ENCODE measurements at regions not wholly inside any gene's neighbourhood (a gene's known extent, or its start where the extent isn't known, plus 50 kb on each side); places are given as distances from the start of the nearest gene placed in this dataset.

- no peak overlapping the region for H3K4me3 Mint-ChIP-seq
- ATAC-seq (no peak), DNase-seq (ENCODE audit: low spot score) (no peak)
- H3K27ac Mint-ChIP-seq: peak overlapping the region; percentile 30; the same call in 1 of the 2 replicates
- H3K36me3 ChIP-seq (ENCODE audit: insufficient read depth): no peaks in the 10 kb centered on the region
- H2AFZ ChIP-seq: no peak overlapping the region
- peaks cover 13% of the 10 kb centered on the region; the same call in 2 of the 3 replicates for H3K36me3 Mint-ChIP-seq (ENCODE audit: low read depth)
- no peaks in the 10 kb centered on the region for H3F3A ChIP-seq (replicated peaks; ENCODE audit: low read depth)
- H3K9me3 Mint-ChIP-seq: no peaks in the 10 kb centered on the region
- H3K27me3 ChIP-seq (ENCODE audit: insufficient read depth): no peaks in the 10 kb centered on the region
- H3K79me2 ChIP-seq (replicated peaks; ENCODE audit: insufficient read depth): peaks cover 97% of the 10 kb centered on the region
- no peaks in the 10 kb centered on the region for H3K27me3 Mint-ChIP-seq (ENCODE audit: insufficient read depth, low read depth, poor library complexity)
- H3K9me2 ChIP-seq (ENCODE audit: insufficient read depth): no peaks in the 10 kb centered on the region
- H3K4me1 Mint-ChIP-seq: peaks cover 25% of the 10 kb centered on the region
- H4K20me1 ChIP-seq (replicated peaks; ENCODE audit: insufficient read depth): peaks cover 18% of the 10 kb centered on the region; the same call in 1 of the 2 replicates
- H3K27ac ChIP-seq (ENCODE audit: low read depth): no peak overlapping the region
- no peak overlapping the region for H3K4me3 ChIP-seq
- H3K4me1 ChIP-seq (ENCODE audit: insufficient read depth): peaks cover 12% of the 10 kb centered on the region
- no peak overlapping the region for H3K4me2 ChIP-seq
- TF ChIP-seq, protein P1, sequence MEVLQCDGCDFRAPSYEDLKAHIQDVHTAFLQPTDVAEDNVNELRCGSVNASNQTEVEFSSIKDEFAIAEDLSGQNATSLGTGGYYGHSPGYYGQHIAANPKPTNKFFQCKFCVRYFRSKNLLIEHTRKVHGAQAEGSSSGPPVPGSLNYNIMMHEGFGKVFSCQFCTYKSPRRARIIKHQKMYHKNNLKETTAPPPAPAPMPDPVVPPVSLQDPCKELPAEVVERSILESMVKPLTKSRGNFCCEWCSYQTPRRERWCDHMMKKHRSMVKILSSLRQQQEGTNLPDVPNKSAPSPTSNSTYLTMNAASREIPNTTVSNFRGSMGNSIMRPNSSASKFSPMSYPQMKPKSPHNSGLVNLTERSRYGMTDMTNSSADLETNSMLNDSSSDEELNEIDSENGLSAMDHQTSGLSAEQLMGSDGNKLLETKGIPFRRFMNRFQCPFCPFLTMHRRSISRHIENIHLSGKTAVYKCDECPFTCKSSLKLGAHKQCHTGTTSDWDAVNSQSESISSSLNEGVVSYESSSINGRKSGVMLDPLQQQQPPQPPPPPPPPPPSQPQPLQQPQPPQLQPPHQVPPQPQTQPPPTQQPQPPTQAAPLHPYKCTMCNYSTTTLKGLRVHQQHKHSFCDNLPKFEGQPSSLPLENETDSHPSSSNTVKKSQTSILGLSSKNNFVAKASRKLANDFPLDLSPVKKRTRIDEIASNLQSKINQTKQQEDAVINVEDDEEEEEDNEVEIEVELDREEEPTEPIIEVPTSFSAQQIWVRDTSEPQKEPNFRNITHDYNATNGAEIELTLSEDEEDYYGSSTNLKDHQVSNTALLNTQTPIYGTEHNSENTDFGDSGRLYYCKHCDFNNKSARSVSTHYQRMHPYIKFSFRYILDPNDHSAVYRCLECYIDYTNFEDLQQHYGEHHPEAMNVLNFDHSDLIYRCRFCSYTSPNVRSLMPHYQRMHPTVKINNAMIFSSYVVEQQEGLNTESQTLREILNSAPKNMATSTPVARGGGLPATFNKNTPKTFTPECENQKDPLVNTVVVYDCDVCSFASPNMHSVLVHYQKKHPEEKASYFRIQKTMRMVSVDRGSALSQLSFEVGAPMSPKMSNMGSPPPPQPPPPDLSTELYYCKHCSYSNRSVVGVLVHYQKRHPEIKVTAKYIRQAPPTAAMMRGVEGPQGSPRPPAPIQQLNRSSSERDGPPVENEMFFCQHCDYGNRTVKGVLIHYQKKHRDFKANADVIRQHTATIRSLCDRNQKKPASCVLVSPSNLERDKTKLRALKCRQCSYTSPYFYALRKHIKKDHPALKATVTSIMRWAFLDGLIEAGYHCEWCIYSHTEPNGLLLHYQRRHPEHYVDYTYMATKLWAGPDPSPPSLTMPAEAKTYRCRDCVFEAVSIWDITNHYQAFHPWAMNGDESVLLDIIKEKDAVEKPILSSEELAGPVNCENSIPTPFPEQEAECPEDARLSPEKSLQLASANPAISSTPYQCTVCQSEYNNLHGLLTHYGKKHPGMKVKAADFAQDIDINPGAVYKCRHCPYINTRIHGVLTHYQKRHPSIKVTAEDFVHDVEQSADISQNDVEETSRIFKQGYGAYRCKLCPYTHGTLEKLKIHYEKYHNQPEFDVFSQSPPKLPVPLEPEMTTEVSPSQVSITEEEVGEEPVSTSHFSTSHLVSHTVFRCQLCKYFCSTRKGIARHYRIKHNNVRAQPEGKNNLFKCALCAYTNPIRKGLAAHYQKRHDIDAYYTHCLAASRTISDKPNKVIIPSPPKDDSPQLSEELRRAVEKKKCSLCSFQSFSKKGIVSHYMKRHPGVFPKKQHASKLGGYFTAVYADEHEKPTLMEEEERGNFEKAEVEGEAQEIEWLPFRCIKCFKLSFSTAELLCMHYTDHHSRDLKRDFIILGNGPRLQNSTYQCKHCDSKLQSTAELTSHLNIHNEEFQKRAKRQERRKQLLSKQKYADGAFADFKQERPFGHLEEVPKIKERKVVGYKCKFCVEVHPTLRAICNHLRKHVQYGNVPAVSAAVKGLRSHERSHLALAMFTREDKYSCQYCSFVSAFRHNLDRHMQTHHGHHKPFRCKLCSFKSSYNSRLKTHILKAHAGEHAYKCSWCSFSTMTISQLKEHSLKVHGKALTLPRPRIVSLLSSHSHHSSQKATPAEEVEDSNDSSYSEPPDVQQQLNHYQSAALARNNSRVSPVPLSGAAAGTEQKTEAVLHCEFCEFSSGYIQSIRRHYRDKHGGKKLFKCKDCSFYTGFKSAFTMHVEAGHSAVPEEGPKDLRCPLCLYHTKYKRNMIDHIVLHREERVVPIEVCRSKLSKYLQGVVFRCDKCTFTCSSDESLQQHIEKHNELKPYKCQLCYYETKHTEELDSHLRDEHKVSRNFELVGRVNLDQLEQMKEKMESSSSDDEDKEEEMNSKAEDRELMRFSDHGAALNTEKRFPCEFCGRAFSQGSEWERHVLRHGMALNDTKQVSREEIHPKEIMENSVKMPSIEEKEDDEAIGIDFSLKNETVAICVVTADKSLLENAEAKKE (CRISPR knock-in tag; IDR thresholded peaks at IDR 0.05): no peak
- no peak for TF ChIP-seq ZNF114 (CRISPR knock-in tag; IDR thresholded peaks at IDR 0.05)
- TF ChIP-seq ETS1 (IDR thresholded peaks at IDR 0.05): no peak
- TF ChIP-seq, protein P2, sequence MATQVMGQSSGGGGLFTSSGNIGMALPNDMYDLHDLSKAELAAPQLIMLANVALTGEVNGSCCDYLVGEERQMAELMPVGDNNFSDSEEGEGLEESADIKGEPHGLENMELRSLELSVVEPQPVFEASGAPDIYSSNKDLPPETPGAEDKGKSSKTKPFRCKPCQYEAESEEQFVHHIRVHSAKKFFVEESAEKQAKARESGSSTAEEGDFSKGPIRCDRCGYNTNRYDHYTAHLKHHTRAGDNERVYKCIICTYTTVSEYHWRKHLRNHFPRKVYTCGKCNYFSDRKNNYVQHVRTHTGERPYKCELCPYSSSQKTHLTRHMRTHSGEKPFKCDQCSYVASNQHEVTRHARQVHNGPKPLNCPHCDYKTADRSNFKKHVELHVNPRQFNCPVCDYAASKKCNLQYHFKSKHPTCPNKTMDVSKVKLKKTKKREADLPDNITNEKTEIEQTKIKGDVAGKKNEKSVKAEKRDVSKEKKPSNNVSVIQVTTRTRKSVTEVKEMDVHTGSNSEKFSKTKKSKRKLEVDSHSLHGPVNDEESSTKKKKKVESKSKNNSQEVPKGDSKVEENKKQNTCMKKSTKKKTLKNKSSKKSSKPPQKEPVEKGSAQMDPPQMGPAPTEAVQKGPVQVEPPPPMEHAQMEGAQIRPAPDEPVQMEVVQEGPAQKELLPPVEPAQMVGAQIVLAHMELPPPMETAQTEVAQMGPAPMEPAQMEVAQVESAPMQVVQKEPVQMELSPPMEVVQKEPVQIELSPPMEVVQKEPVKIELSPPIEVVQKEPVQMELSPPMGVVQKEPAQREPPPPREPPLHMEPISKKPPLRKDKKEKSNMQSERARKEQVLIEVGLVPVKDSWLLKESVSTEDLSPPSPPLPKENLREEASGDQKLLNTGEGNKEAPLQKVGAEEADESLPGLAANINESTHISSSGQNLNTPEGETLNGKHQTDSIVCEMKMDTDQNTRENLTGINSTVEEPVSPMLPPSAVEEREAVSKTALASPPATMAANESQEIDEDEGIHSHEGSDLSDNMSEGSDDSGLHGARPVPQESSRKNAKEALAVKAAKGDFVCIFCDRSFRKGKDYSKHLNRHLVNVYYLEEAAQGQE (IDR thresholded peaks at IDR 0.05; ENCODE audit: unreplicated experiment): no peak
- TF ChIP-seq STAT1 (IDR thresholded peaks at IDR 0.05; ENCODE audit: unreplicated experiment): no peak
- TF ChIP-seq POLR2AphosphoS5 (IDR thresholded peaks at IDR 0.05; ENCODE audit: low read depth): no peak
- TF ChIP-seq NANOG (IDR thresholded peaks at IDR 0.05; ENCODE audit: borderline replicate concordance): no peak
- TF ChIP-seq, protein P3, sequence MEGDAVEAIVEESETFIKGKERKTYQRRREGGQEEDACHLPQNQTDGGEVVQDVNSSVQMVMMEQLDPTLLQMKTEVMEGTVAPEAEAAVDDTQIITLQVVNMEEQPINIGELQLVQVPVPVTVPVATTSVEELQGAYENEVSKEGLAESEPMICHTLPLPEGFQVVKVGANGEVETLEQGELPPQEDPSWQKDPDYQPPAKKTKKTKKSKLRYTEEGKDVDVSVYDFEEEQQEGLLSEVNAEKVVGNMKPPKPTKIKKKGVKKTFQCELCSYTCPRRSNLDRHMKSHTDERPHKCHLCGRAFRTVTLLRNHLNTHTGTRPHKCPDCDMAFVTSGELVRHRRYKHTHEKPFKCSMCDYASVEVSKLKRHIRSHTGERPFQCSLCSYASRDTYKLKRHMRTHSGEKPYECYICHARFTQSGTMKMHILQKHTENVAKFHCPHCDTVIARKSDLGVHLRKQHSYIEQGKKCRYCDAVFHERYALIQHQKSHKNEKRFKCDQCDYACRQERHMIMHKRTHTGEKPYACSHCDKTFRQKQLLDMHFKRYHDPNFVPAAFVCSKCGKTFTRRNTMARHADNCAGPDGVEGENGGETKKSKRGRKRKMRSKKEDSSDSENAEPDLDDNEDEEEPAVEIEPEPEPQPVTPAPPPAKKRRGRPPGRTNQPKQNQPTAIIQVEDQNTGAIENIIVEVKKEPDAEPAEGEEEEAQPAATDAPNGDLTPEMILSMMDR (conservative IDR thresholded peaks at IDR 0.05; ENCODE audit: low read depth in 2 of 2): no peak
- TF ChIP-seq EZH2 (IDR thresholded peaks at IDR 0.05; ENCODE audit: low read depth, unreplicated experiment): no peak
- TF ChIP-seq ZNF331 (CRISPR knock-in tag; IDR thresholded peaks at IDR 0.05; ENCODE audit: low read depth): no peak
- no peak for TF ChIP-seq EZH2phosphoT487 (IDR thresholded peaks at IDR 0.05; ENCODE audit: unreplicated experiment)
- no peak for TF ChIP-seq JUNB (IDR thresholded peaks at IDR 0.05; ENCODE audit: unreplicated experiment)
Observed at GRCh38 chr9:517993-518392, 303.3 kb downstream of the DOCK8 start.

Measured in GM23338 (cell line).